NCI-H2227 treated with DMSO at 0.1 percent for 48 hours (cell line): ENCODE measurements at regions not wholly inside any gene's neighbourhood (a gene's known extent, or its start where the extent isn't known, plus 50 kb on each side); places are given as distances from the start of the nearest gene placed in this dataset.
"Not testable (repeated sequence)": the region's sequence is repeated elsewhere in the genome, so short reads cannot be mapped to it uniquely, and the experiment has no call there.

Experiments
- DNase-seq: peaks from one replicate; lab custom pipeline; 2025; lab: John Stamatoyannopoulos, UW

- no peak for DNase-seq
These were observed 60.5 kb upstream of the PITX1 start for GRCh38 chr5:135094339-135095051.

GRCh38 chr5:135093483-135093882, 59.5 kb upstream of the PITX1 start:
- DNase-seq: not testable (repeated sequence)

GRCh38 chr5:135092476-135092875, 58.4 kb upstream of the PITX1 start:
- no peak for DNase-seq

- no peak for DNase-seq
These were observed 57.3 kb upstream of the PITX1 start for GRCh38 chr5:135091286-135091685.

GRCh38 chr5:135089912-135090311, 55.9 kb upstream of the PITX1 start:
- no peak for DNase-seq

- no peak for DNase-seq
These were observed 54.9 kb upstream of the PITX1 start for GRCh38 chr5:135088911-135089310.

- DNase-seq: no peak
These were observed 53.9 kb upstream of the PITX1 start for GRCh38 chr5:135087950-135088349.

GRCh38 chr5:135085936-135086725, 52.1 kb upstream of the PITX1 start:
- DNase-seq: no peak

GRCh38 chr5:135085133-135085935, 51.3 kb upstream of the PITX1 start:
- no peak for DNase-seq
